NCI-H460 (cell line): ENCODE measurements at regions not wholly inside any gene's neighbourhood (a gene's known extent, or its start where the extent isn't known, plus 50 kb on each side); places are given as distances from the start of the nearest gene placed in this dataset.
"Not testable (repeated sequence)": the region's sequence is repeated elsewhere in the genome, so short reads cannot be mapped to it uniquely, and the experiment has no call there.

ENCODE experiments used
- DNase-seq: peaks from one replicate; pipeline ENCODE4 v3.0.0-alpha.2; 2016; ENCODE audit warnings: low read depth; ENCODE audit errors: extremely low read depth

- no peak for DNase-seq
Observed at GRCh38 chr10:38209332-38209731, 115.2 kb downstream of the ZNF37A start.

- not testable (repeated sequence) for DNase-seq
Observed at GRCh38 chr10:38209748-38210147, 115.6 kb downstream of the ZNF37A start.

- DNase-seq: no peak
Observed at GRCh38 chr10:38212460-38212859, 118.3 kb downstream of the ZNF37A start.

- no peak for DNase-seq
Observed at GRCh38 chr10:38226385-38226784, 132.2 kb downstream of the ZNF37A start.

- DNase-seq: no peak
Observed at GRCh38 chr10:38228394-38228793, 134.3 kb downstream of the ZNF37A start.

DNA sequence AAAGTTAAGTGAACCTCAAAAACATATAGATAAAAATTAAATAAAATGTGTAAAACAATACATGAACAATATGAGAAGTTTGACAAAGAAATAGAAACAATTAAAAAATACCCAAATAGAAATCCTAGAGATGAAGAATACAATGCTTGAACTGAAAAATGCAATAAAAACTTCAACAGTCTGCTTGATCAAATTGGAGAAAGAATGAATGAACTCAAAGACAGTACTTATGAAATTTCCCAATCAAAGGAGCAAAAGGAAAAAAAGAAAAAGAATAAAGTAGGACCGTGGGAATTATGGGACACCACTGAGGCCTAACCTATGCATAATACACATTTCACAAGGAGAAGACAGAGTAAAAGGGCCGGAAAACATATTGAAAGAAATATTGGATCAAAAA lies 144.3 kb downstream of the ZNF37A start:
- not testable (repeated sequence) for DNase-seq

DNA sequence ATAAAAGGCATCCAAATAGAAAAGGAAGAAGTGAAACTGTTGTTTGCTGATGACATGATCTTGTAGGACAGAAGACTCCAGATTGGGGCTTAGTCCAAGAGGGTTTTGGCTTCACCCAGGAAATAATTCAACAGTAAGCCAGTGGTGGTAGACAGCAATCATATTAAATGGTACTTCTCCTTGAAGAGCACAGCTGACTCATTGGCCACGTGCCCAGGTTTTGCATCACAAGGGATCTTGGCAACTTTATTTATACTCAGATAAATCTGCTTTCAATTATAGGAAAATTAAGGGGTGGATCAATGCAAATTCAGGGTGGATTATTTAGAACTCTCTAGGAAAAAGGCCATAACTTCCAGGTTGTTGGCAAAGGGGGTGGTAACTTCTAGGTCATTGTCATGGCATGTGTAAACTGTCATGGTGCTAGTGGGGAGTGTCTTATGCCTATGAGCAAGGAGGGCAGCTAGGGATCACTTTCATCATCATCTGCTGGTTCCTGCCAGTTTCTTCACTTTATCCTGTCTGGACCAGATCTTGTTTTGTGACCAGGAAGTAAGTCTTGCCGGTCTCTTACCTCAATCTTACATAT lies 148.0 kb downstream of the ZNF37A start:
- DNase-seq: not testable (repeated sequence)

DNA sequence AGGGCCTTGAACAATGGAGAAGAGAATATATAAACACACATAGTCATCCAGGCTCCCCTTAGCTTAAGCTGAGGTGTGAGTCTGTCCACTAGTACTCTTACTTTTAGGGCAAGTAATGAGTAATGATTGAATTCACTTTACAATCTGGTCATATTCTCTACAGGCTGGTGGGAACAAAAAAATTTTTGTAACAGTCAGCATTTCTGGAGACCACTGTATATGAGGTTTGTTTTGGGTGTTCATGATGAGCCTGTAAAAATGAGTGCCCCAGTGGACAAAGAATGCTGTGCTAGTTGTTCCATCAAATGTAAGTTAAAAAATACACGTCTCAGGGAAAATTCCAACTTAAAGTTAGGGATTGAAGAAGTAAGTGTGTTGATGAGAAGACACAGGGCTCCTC lies 154.0 kb downstream of the ZNF37A start:
- not testable (repeated sequence) for DNase-seq

DNA sequence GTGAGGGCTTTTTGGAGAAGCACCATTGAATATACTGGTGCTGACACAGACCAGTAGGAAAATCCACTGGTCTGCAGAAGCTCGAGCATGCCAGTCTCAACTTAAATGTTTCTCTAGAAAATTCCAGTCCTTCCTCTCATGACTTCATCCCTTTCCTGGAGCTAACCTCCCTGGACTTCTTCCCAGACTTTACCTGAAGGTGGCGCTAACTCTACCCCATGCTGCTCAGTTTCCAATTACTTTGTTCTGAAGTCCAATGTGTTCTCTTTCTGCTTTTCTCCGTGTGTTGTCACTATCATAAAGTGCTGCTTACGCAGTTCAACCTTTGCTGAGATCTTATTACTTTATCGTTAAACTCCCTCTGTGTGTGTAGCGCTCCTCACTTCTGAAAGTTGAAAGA lies 158.4 kb downstream of the ZNF37A start:
- not testable (repeated sequence) for DNase-seq

- not testable (repeated sequence) for DNase-seq
Observed at GRCh38 chr10:38267555-38267954, 173.4 kb downstream of the ZNF37A start.

DNA sequence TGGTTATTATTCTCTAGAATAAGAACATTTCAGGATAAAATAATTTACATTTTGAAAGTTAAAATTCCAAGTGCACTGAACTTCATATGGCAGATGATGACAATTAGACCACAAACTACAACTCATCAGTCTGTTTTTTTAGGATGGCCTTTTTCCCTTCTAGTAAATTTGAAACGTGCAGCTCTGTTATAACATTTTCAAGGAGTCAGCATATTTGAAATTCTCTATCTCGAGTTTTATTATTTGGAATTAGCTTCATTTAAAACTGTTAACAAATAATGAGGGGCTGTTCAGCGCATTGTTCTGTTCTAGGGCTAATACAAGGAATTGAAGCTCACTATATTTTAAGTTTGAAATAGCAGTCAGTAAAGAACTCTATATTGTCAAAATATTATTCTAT lies 176.9 kb downstream of the ZNF37A start:
- not testable (repeated sequence) for DNase-seq

DNA sequence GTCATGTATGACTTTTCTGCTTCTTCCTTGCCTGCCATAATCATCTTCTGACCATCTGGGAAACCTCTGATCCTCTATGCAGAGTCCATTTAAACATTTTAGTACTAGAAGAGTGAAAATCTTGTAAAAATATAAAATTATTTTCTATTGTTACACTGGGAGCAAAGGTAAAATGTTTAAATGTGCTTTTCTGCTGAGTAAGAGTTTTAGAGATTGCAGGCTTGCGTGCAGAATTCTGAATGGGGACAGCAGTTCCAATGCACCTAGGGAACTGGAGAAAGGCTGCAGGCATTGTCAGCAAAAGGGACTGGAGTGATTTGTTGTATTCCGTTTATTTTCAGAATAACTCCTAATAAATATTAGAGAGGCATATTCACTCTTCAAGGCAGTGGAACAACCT lies 180.7 kb downstream of the ZNF37A start:
- not testable (repeated sequence) for DNase-seq

GRCh38 chr10:38292560-38292959 lies 198.4 kb downstream of the ZNF37A start:
- DNase-seq: not testable (repeated sequence)

DNA sequence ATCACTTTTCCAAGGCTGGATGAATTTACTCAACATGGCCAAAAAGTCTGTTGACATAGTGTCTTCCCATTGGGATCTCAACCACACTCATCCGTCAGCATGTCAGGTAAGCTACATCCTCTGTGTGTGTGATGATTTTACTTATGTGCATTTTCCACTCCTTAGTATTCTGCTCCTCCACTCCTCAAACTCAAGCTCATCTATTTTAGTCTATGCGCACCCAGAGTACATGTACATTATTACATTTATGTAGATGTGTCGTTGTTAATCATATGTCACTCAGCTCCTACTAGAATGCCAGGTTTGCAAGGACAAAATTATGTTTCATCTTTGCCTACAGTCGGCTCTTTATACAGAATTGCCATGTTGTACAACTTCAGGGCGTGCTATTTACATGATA lies 216.0 kb downstream of the ZNF37A start:
- not testable (repeated sequence) for DNase-seq

- DNase-seq: not testable (repeated sequence)
Observed at GRCh38 chr10:38315090-38315805, 221.1 kb downstream of the ZNF37A start.

DNA sequence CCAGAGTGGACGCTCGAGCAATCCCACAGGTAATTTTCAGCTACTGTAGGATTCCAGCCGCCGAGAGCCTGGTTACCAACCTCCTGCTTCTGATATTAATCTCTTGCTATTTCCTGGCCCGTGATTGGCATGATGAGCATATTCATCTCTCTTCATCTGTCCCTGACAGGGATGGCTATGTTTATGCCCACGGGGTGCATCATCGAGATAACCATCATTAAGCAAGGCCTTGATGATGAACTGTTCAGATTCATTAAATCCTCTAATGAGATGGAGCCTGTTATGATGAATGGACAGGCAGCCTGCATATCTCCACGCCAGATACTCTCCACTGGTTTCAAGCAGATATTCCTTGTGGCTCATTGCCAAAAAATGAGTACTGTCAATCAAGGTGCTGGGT lies 227.3 kb downstream of the ZNF37A start:
- not testable (repeated sequence) for DNase-seq

- not testable (repeated sequence) for DNase-seq
Observed at GRCh38 chr10:38330306-38330705, 236.2 kb downstream of the ZNF37A start.

DNA sequence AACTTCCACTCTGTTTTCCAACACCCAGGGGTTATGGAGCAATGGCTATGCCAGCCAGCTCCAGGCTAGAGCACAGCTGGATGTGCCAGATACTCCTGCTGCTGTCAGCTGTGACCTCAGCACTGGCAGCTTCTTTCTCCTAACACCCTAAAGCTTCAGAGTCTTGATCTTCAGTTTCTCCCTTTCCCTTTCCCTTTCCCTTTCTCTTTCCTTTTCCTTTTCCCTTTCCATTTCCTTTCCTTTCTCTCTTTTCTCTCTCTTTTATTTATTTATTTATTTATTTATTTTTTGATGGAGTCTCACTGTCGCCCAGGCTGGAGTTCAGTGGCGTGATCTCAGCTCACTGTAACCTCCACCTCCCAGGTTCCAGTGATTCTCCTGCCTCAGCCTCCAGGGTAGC lies 237.0 kb downstream of the ZNF37A start:
- not testable (repeated sequence) for DNase-seq

DNA sequence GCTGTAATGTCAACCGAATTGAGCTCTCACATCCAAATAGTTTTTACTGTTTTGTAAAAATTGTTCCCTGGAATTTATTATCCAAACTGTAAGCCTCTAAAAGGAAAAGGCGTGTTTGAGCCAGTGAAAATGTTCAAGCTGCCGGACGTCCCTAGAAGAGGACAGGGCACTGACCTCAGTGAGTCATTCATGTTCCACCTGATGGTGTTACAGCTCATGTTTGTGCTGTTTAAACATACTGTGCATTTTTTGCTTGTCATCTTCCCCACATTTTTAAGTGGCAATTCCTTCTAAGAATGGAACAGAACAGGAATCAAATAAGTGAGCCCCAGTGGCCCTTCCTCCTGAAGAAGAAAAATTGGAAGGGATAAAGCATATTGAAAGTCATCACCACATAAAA lies 239.6 kb downstream of the ZNF37A start:
- not testable (repeated sequence) for DNase-seq

- not testable (repeated sequence) for DNase-seq
Observed at GRCh38 chr10:38350645-38351044, 256.5 kb downstream of the ZNF37A start.

DNA sequence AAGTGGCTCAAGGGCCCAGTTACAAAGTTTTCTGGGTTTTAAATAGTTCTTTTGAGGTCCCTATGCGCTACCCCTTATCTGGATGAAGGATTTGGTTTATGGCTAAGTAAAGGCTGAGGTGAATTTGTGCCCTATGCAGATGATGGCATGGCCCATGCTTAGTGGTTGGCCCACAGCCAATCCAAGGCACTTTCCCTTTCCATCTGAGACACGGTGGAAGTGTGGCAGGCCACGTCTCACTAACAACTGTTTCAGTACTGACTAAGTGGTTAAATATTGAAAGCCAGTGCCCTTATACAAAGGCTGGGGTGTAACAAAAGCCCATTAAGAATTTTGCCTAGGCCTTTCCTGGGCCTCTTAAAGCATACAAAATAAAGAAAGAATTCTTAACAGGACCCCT lies 260.3 kb downstream of the ZNF37A start:
- not testable (repeated sequence) for DNase-seq

DNA sequence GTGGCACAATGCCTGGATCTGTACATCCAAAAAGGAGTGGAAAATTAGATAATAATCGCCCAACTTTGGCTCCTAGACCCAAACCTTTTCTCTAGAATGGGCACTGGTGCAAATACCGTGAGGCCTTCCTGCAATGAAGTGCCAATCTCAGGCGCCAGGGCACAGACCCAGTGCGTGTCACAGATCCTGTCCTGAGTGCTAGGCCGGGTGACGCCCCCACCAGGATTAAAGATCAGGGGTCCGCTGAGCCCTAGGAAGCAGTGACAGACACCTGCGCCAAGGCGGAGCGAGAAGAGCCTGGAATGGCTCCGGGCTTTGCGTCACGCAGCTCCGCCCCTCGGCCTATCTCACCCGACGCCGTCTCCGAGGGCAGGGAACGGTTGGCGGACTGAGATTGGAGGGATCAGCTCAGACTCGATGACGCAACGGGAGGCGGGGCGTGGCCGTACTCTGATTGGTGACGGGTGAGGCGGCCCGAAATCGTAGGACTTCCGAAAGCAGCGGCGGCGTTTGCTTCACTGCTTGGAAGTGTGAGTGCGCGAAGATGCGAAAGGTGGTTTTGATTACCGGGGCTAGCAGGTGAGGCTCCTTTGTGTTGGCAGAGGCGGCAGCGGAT lies 261.9 kb downstream of the ZNF37A start:
- DNase-seq: peak; percentile 44
